ENCODE measurements at regions not wholly inside any gene's neighbourhood (a gene's known extent, or its start where the extent isn't known, plus 50 kb on each side); places are given as distances from the start of the nearest gene placed in this dataset.

DNA sequence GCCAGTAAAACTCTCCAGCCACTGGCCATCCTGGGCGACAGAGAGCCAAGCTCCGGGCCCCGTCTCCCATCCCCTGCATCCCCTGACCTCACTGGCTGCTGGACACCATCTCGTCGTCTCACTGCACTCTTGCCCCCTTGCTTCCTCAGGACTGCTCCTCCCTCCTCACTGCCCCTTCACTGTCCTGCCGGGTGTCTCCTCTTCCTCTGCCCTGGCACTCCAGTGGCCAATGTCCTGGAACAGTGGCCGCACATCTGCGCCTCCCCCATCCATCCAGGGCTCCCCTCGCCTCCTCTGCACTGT lies 800.4 kb downstream of the BRD1 start:
- in situ Hi-C loops (cut with HindIII; ENCODE audit: low pct_unique_long_range_greater_than_20kb, low sequenced_read_pairs) (no loop called here), intact Hi-C loops (cut with micrococcal nuclease; ENCODE audit: unreplicated experiment) (no loop called here)
- no peak for ATAC-seq
- no peaks in the 10 kb centered on the region for H3K27me3 ChIP-seq (ENCODE audit: control insufficient read depth, insufficient read depth, low read length)
- H3K27ac ChIP-seq (ENCODE audit: low read length): no peak overlapping the region
- no peak overlapping the region for H3K4me3 ChIP-seq (ENCODE audit: low read depth in 2 of 2, low read length in 2 of 2)
- ChIA-PET CTCF (no interaction called here), POLR2A (no interaction called here)
- H3K9me3 ChIP-seq (ENCODE audit: control insufficient read depth, insufficient read depth, low read depth, low read length): no peaks in the 10 kb centered on the region
- H3K4me1 ChIP-seq (ENCODE audit: control insufficient read depth, insufficient read depth, low read length): no peaks in the 10 kb centered on the region
- TF ChIP-seq SIN3A (IDR thresholded peaks at IDR 0.05; ENCODE audit: borderline replicate concordance, insufficient read depth, low read depth, low read length): no peak
- TF ChIP-seq POLR2AphosphoS5 (IDR thresholded peaks at IDR 0.05; ENCODE audit: low read depth, low read length): no peak
- TF ChIP-seq, protein P1, sequence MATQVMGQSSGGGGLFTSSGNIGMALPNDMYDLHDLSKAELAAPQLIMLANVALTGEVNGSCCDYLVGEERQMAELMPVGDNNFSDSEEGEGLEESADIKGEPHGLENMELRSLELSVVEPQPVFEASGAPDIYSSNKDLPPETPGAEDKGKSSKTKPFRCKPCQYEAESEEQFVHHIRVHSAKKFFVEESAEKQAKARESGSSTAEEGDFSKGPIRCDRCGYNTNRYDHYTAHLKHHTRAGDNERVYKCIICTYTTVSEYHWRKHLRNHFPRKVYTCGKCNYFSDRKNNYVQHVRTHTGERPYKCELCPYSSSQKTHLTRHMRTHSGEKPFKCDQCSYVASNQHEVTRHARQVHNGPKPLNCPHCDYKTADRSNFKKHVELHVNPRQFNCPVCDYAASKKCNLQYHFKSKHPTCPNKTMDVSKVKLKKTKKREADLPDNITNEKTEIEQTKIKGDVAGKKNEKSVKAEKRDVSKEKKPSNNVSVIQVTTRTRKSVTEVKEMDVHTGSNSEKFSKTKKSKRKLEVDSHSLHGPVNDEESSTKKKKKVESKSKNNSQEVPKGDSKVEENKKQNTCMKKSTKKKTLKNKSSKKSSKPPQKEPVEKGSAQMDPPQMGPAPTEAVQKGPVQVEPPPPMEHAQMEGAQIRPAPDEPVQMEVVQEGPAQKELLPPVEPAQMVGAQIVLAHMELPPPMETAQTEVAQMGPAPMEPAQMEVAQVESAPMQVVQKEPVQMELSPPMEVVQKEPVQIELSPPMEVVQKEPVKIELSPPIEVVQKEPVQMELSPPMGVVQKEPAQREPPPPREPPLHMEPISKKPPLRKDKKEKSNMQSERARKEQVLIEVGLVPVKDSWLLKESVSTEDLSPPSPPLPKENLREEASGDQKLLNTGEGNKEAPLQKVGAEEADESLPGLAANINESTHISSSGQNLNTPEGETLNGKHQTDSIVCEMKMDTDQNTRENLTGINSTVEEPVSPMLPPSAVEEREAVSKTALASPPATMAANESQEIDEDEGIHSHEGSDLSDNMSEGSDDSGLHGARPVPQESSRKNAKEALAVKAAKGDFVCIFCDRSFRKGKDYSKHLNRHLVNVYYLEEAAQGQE (IDR thresholded peaks at IDR 0.05; ENCODE audit: insufficient read depth in 1 of 2, low read depth in 2 of 2, low read length in 1 of 2): no peak
- no peak for TF ChIP-seq TCF7L2 (IDR thresholded peaks at IDR 0.05; ENCODE audit: low read depth, low read length)
- DNase-seq (ENCODE audit: low read depth, low spot score): no peak
- no peaks in the 10 kb centered on the region for H3K36me3 ChIP-seq (ENCODE audit: control insufficient read depth, insufficient read depth, low read length)
- BruUV-seq (replicated peaks): no TSS peak

DNA sequence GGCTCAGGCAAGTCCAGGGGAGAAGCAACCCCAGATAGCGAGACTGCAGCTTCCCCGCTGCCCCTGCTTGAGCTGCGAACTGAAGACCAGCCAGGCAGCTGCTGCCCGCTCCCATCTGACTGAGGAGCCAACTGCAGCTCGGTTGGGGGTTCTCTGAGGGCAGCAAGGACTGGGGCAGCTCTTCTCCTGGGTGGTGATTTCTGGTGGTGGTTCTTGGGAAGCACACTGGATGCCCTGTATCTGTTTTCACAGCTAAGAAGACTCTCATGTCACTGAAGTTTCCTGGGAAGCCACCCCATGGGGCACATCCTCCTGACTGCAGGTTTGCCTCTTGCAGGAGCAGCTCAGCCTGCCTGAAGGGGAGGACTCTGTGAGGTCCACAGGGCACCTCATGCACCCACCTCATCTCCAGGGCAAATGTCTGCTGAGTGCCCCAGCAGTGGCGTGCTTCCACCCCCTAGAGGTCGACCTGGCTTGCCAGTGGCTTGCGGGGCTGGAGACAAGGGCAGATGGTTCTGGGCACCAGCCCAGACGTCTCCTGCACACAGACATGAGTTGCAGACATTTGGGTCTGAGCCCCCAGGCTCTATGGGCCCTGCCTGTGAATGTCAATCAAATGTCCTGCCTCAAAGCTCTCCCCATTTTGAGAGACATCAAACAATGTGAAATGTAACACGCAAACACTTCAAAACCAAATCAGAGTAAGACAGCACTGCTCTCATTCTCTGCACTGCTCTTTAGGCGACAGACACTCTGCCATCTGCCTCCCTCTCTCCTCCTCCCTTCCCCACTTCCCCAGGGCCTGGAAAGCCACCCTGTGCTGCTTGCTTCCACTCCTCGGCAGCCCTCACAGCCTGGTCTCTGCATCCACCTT lies 800.9 kb downstream of the BRD1 start:
- TF ChIP-seq POLR2AphosphoS5 (IDR thresholded peaks at IDR 0.05; ENCODE audit: low read depth, low read length) (no peak), TCF7L2 (IDR thresholded peaks at IDR 0.05; ENCODE audit: low read depth, low read length) (no peak), SIN3A (IDR thresholded peaks at IDR 0.05; ENCODE audit: borderline replicate concordance, insufficient read depth, low read depth, low read length) (no peak)
- TF ChIP-seq, protein P2, sequence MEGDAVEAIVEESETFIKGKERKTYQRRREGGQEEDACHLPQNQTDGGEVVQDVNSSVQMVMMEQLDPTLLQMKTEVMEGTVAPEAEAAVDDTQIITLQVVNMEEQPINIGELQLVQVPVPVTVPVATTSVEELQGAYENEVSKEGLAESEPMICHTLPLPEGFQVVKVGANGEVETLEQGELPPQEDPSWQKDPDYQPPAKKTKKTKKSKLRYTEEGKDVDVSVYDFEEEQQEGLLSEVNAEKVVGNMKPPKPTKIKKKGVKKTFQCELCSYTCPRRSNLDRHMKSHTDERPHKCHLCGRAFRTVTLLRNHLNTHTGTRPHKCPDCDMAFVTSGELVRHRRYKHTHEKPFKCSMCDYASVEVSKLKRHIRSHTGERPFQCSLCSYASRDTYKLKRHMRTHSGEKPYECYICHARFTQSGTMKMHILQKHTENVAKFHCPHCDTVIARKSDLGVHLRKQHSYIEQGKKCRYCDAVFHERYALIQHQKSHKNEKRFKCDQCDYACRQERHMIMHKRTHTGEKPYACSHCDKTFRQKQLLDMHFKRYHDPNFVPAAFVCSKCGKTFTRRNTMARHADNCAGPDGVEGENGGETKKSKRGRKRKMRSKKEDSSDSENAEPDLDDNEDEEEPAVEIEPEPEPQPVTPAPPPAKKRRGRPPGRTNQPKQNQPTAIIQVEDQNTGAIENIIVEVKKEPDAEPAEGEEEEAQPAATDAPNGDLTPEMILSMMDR (IDR thresholded peaks at IDR 0.05): no peak; the same call in 1 of the 2 replicates
- TF ChIP-seq, protein P1 (IDR thresholded peaks at IDR 0.05; ENCODE audit: insufficient read depth in 1 of 2, low read depth in 2 of 2, low read length in 1 of 2): no peak
- Histone ChIP-seq H3K36me3 (ENCODE audit: control insufficient read depth, insufficient read depth, low read length) (no peaks in the 10 kb centered on the region), H3K27ac (ENCODE audit: low read length) (no peak overlapping the region), H3K4me3 (ENCODE audit: low read depth in 2 of 2, low read length in 2 of 2) (no peak overlapping the region), H3K9me3 (ENCODE audit: control insufficient read depth, insufficient read depth, low read depth, low read length) (no peaks in the 10 kb centered on the region), H3K4me1 (ENCODE audit: control insufficient read depth, insufficient read depth, low read length) (no peaks in the 10 kb centered on the region), H3K27me3 (ENCODE audit: control insufficient read depth, insufficient read depth, low read length) (no peaks in the 10 kb centered on the region)
- POLR2A ChIA-PET: no interaction called here
- no peak for DNase-seq (ENCODE audit: low read depth, low spot score)
- ATAC-seq: peak; percentile 76
- CTCF ChIA-PET: no interaction called here
- no TSS peak for BruUV-seq (replicated peaks)
- in situ Hi-C loops (cut with HindIII; ENCODE audit: low pct_unique_long_range_greater_than_20kb, low sequenced_read_pairs) (no loop called here), intact Hi-C loops (cut with micrococcal nuclease; ENCODE audit: unreplicated experiment) (no loop called here)

Measured in Panc1 (cell line).